A549 (cell line): ENCODE measurements at regions not wholly inside any gene's neighbourhood (a gene's known extent, or its start where the extent isn't known, plus 50 kb on each side); places are given as distances from the start of the nearest gene placed in this dataset.

Experiments used
- ATAC-seq, 2 experiments: fragments of 200-7000 bp in 1 of 2; fragments of >200 bp in 1 of 2; cut with Nextera tagmentation in 1 of 2; cut with Tn5 transposase in 1 of 2; 3 replicates each; pipeline versions ENCODE4 v1.8.0 to v1.9.1; 2018 to 2020; ENCODE audit warnings: mild to moderate bottlenecking in 1 of 2, moderate library complexity in 1 of 2
- CTCF ChIA-PET: fragments of 300-600 bp; sonication (Branson Sonifier 250); formaldehyde crosslinking; extraction: SDS; loops from one replicate; lab custom pipeline; 2021; ENCODE audit warnings: antibody characterized with exemption, inconsistent platforms; lab: Yijun Ruan, JAX
- POLR2A ChIA-PET: fragments of 350-600 bp; formaldehyde crosslinking; extraction: SDS; loops from one replicate; lab custom pipeline; 2021; ENCODE audit warnings: antibody characterized with exemption, inconsistent platforms; lab: Yijun Ruan, JAX
- DNase-seq, 2 experiments: peaks; one replicate each; pipeline versions ENCODE4 v3.0.0 to v3.0.0-alpha.2; 2011 to 2016; ENCODE audit warnings: low read depth in 1 of 2, low spot score in 1 of 2
- FAIRE-seq: peaks from 2 replicates; lab custom pipeline; 2011; peaks lifted over from hg19 to GRCh38; lab: Jason Lieb, UNC
- H3K27ac ChIP-seq, 2 experiments: fragments of >200 bp; sonication (Bioruptor Twin); formaldehyde crosslinking; 3 replicates each; pipeline ENCODE4 v1.5.1; 2016 to 2017
- H3K4me1 ChIP-seq: fragments of >200 bp; sonication (Bioruptor Twin); formaldehyde crosslinking; 3 replicates; pipeline ENCODE4 v1.6.1; 2016
- H3K4me2 ChIP-seq: fragments of >200 bp; sonication (Bioruptor Twin); formaldehyde crosslinking; 3 replicates; pipeline ENCODE4 v1.6.1; 2016
- H3K4me3 ChIP-seq: fragments of >200 bp; sonication (Bioruptor Twin); formaldehyde crosslinking; 3 replicates; pipeline ENCODE4 v1.5.1; 2016
- H3K9me3 ChIP-seq: fragments of >200 bp; sonication (Bioruptor Twin); formaldehyde crosslinking; 3 replicates; pipeline ENCODE4 v1.6.1; 2016
- CEBPB ChIP-seq, 2 experiments: fragments of >200 bp in 1 of 2; sonication (Bioruptor Twin) in 1 of 2; formaldehyde crosslinking in 1 of 2; IDR thresholded peaks; 2 replicates each; pipeline ENCODE4 v1.6.1; 2012 to 2016
- CHD2 ChIP-seq: fragments of 150-350 bp; IDR thresholded peaks from 2 replicates; pipeline ENCODE4 v1.6.1; 2014; ENCODE audit warnings: low read length; ENCODE audit not compliant: partially characterized antibody
- CHD4 ChIP-seq: fragments of 200-600 bp; sonication (generic); IDR thresholded peaks from 2 replicates; pipeline ENCODE4 v1.6.1; 2016; ENCODE audit warnings: antibody characterized with exemption, mild to moderate bottlenecking, borderline replicate concordance
- EHF ChIP-seq: fragments of 250-450 bp; sonication (Bioruptor Pico); IDR thresholded peaks from 2 replicates; pipeline ENCODE4 v1.5.0; 2020; ENCODE audit warnings: mild to moderate bottlenecking
- EHMT2 ChIP-seq: fragments of 200-600 bp; sonication (generic); IDR thresholded peaks from 2 replicates; pipeline ENCODE4 v1.6.1; 2016; ENCODE audit warnings: antibody characterized with exemption, low read depth, mild to moderate bottlenecking, moderate library complexity
- EP300 ChIP-seq, 2 experiments: fragments of >200 bp; sonication (Bioruptor Twin); formaldehyde crosslinking; IDR thresholded peaks; 2 replicates in 1 of 2; 3 replicates in 1 of 2; pipeline ENCODE4 v1.6.1; 2016 to 2017
- FOSB ChIP-seq: fragments of 250-450 bp; sonication (Bioruptor Pico); IDR thresholded peaks from 2 replicates; pipeline ENCODE4 v1.5.0; 2020; ENCODE audit warnings: mild to moderate bottlenecking, moderate library complexity
- HMGXB4 ChIP-seq: fragments of 250-450 bp; sonication (Bioruptor Pico); IDR thresholded peaks from 2 replicates; pipeline ENCODE4 v1.5.0; 2021; ENCODE audit warnings: mild to moderate bottlenecking, moderate library complexity, borderline replicate concordance
- JUNB ChIP-seq: fragments of >200 bp; sonication (Bioruptor Twin); formaldehyde crosslinking; IDR thresholded peaks from 2 replicates; pipeline ENCODE4 v1.6.1; 2016
- NFE2L2 ChIP-seq: fragments of 150-350 bp; conservative IDR thresholded peaks from 2 replicates; pipeline ENCODE4 v1.6.1; 2014; ENCODE audit warnings: low read length
- PBX3 ChIP-seq: IDR thresholded peaks from 2 replicates; pipeline ENCODE4 v1.6.1; 2012
- PHF8 ChIP-seq: fragments of 200-600 bp; sonication (generic); IDR thresholded peaks from 2 replicates; pipeline ENCODE4 v1.6.1; 2016; ENCODE audit warnings: low read depth, mild to moderate bottlenecking, antibody characterized with exemption, moderate library complexity, borderline replicate concordance
- REST ChIP-seq: fragments of 200-600 bp; sonication (generic); IDR thresholded peaks from 2 replicates; pipeline ENCODE4 v1.6.1; 2016; ENCODE audit warnings: antibody characterized with exemption, mild to moderate bottlenecking, moderate library complexity
- RFX5 ChIP-seq: fragments of 450-650 bp; IDR thresholded peaks from 2 replicates; pipeline ENCODE4 v1.7.1; 2014; ENCODE audit warnings: antibody characterized with exemption, mild to moderate bottlenecking, moderate library complexity
- TP53 ChIP-seq: fragments of 250-450 bp; sonication (Bioruptor Pico); IDR thresholded peaks from 2 replicates; pipeline ENCODE4 v1.5.0; 2021; ENCODE audit warnings: mild to moderate bottlenecking, moderate library complexity
- ZC3H11A ChIP-seq: fragments of 450-650 bp; IDR thresholded peaks from 2 replicates; pipeline ENCODE4 v1.6.1; 2014; ENCODE audit warnings: antibody characterized with exemption, mild to moderate bottlenecking
- WGBS: methylation state at CpG from one replicate; pipeline ENCODE4 v1.1.6; 2017; ENCODE audit errors: missing lambda C conversion rate; 5-methylcytosine and 5-hydroxymethylcytosine counted together
- TF ChIP-seq, protein P1 (sequence below): fragments of >200 bp; sonication (Bioruptor Twin); formaldehyde crosslinking; IDR thresholded peaks from 2 replicates; pipeline ENCODE4 v1.6.1; 2016
- TF ChIP-seq, protein P2 (sequence below): IDR thresholded peaks from 2 replicates; pipeline ENCODE4 v1.6.1; 2012
- TF ChIP-seq, protein P3 (sequence below): fragments of >200 bp; sonication (Bioruptor Twin); formaldehyde crosslinking; IDR thresholded peaks from 3 replicates; pipeline ENCODE4 v1.6.1; 2016

- TF ChIP-seq, protein P1, sequence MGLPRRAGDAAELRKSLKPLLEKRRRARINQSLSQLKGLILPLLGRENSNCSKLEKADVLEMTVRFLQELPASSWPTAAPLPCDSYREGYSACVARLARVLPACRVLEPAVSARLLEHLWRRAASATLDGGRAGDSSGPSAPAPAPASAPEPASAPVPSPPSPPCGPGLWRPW, result no peak
- TF ChIP-seq REST (no peak), CHD4 (no peak), PHF8 (no peak), HMGXB4 (no peak), CEBPB (IDR thresholded peaks at IDR 0.05) (no peak)
Observed at GRCh38 chr13:112145551-112146360, 78.8 kb downstream of the SOX1 start (continued).

GRCh38 chr13:112150352-112150751, 83.4 kb downstream of the SOX1 start:
- ChIA-PET CTCF (no interaction called here), POLR2A (no interaction called here)
- H3K27ac ChIP-seq, result no peak overlapping the region
- H3K9me3 ChIP-seq, result no peaks in the 10 kb centered on the region
- FAIRE-seq (no peak), DNase-seq (no peak), ATAC-seq (no peak)
- H3K4me3 ChIP-seq, result no peak overlapping the region
- TF ChIP-seq CHD2 (no peak), PBX3 (no peak), EHF (no peak), ZC3H11A (no peak), EHMT2 (no peak), TP53 (no peak), FOSB (CRISPR knock-in tag) (no peak), JUNB (no peak), REST (no peak), NFE2L2 (no peak), EP300 (IDR thresholded peaks at IDR 0.05) (no peak), RFX5 (no peak)
- TF ChIP-seq, protein P2, sequence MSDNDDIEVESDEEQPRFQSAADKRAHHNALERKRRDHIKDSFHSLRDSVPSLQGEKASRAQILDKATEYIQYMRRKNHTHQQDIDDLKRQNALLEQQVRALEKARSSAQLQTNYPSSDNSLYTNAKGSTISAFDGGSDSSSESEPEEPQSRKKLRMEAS, result no peak
- TF ChIP-seq, protein P3, sequence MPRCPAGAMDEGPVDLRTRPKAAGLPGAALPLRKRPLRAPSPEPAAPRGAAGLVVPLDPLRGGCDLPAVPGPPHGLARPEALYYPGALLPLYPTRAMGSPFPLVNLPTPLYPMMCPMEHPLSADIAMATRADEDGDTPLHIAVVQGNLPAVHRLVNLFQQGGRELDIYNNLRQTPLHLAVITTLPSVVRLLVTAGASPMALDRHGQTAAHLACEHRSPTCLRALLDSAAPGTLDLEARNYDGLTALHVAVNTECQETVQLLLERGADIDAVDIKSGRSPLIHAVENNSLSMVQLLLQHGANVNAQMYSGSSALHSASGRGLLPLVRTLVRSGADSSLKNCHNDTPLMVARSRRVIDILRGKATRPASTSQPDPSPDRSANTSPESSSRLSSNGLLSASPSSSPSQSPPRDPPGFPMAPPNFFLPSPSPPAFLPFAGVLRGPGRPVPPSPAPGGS, result no peak
- H3K4me1 ChIP-seq, result no peaks in the 10 kb centered on the region
- WGBS, result 31% methylated on average over 12 of the region's 23 CpGs
- H3K4me2 ChIP-seq, result no peak overlapping the region
